ENCODE measurements at regions not wholly inside any gene's neighbourhood (a gene's known extent, or its start where the extent isn't known, plus 50 kb on each side); places are given as distances from the start of the nearest gene placed in this dataset.

DNA sequence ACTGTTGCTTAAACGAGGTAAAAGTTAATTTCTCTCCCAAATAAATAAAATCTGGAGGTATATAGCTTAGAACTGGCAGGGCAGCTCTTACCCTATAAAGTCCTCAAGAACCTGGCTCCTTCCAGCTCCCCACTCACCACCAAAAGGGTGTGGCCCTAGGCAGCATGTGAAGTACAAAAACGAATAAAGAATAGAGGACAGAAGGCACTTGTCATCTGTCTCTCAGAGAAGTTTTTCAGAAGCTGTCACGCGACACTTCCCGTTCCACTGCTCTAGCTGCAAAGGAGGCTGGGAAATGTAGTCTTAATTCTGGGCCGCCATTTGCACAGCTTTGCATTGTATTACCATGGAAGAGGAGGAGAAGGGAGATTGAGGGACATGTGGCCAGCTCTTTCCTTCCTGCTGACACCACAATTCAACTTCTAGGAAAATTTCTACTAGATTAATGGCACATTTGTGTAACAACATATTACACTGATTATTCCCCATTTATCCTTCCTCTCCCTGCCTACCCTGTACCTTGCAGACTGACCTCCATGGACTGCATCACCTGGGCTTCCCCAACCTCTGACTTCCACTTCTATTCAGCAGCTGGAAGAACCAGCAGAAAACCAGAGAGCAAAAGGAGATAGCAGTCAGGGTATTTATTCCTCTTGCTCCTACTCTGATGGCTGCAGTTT lies 62.2 kb downstream of the CCDC71L start:
- TF ChIP-seq, protein P1, sequence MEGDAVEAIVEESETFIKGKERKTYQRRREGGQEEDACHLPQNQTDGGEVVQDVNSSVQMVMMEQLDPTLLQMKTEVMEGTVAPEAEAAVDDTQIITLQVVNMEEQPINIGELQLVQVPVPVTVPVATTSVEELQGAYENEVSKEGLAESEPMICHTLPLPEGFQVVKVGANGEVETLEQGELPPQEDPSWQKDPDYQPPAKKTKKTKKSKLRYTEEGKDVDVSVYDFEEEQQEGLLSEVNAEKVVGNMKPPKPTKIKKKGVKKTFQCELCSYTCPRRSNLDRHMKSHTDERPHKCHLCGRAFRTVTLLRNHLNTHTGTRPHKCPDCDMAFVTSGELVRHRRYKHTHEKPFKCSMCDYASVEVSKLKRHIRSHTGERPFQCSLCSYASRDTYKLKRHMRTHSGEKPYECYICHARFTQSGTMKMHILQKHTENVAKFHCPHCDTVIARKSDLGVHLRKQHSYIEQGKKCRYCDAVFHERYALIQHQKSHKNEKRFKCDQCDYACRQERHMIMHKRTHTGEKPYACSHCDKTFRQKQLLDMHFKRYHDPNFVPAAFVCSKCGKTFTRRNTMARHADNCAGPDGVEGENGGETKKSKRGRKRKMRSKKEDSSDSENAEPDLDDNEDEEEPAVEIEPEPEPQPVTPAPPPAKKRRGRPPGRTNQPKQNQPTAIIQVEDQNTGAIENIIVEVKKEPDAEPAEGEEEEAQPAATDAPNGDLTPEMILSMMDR (conservative IDR thresholded peaks at IDR 0.05): no peak
- peak overlapping the region; percentile 11; the same call in 1 of the 2 replicates for H3K27ac ChIP-seq

- TF ChIP-seq, protein P1 (conservative IDR thresholded peaks at IDR 0.05): no peak
- no peak overlapping the region for H3K27ac ChIP-seq
These were observed 63.0 kb downstream of the CCDC71L start for GRCh38 chr7:106597751-106598546.

- no peak overlapping the region for H3K27ac ChIP-seq
- TF ChIP-seq, protein P1 (conservative IDR thresholded peaks at IDR 0.05): no peak
These were observed 63.9 kb downstream of the CCDC71L start for GRCh38 chr7:106597014-106597413.

GRCh38 chr7:106595922-106596321 lies 65.0 kb downstream of the CCDC71L start:
- TF ChIP-seq, protein P1 (conservative IDR thresholded peaks at IDR 0.05): no peak
- no peak overlapping the region for H3K27ac ChIP-seq

DNA sequence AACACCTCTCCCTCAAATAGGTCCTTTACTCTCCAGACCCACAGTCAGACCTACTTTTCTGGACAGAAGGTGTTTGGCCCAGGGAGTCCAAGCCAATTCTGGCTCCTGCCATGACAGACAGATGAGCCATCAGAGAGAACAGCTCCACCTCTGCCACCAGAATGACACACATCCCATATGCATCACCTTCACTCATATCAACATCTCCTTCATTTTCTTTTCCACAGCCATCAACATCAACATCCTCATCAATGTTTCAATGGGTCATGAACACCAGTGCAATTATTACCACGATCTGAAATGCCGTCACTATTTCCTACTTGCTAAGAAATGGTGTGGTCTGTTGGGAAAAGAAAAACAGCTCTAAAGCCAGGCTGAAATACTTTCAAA lies 67.9 kb downstream of the CCDC71L start:
- TF ChIP-seq, protein P1 (conservative IDR thresholded peaks at IDR 0.05): no peak
- no peak overlapping the region for H3K27ac ChIP-seq

DNA sequence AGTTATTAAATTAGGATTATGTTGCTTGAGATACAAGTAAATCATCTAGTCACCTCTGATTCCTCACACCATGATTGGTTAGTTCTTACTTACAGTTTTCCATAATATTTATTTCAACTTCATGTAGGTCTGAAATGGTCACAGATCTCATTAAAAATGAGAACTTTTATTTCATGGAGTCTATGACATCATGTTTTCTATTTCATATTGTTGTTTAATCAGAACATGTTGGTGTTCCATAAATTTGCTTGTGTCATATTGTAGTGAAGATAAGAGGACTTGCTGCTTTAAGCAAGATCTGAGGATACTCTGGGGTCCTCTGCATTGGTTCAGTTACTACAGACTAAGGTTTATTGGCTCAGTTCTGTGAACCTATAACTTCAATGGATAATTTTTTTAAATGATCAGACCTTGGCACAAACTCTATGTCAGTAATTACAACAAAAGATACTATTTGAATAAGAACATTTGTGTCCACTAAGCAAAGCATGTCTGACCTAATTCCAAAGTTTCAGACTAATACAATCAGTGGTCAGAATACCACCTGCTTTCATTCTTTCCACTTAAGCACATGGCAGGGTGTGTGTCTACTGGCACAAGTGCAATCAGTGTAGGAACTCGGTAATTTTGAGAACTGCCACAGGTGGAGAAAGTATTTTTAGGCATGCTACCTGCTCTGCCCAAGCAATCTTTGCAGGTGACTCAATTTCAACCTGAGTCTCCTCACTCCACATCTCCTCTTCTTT lies 68.5 kb downstream of the CCDC71L start:
- TF ChIP-seq, protein P1 (conservative IDR thresholded peaks at IDR 0.05): no peak
- no peak overlapping the region for H3K27ac ChIP-seq

DNA sequence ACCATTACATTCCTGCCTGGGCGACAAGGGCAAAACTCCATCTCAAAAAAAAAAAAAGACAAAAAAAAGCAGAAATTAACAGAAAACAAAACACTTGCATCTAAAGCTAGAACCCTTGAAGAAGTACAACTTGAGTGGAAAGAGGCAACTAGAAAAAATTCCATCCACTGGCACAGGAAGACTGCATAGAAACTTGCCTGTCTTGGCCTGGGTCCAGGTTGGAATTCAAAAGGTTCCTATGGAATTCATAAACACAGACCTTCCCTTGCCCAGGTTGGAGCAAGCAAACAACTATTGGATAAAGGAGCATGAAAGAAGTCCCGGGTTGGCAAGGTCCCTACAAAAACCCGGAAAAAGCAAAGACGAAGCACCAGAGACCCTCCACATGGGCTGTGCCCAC lies 69.8 kb downstream of the CCDC71L start:
- TF ChIP-seq, protein P1 (conservative IDR thresholded peaks at IDR 0.05): no peak
- no peak overlapping the region for H3K27ac ChIP-seq
